Midbrain (tissue), 1 donor: ENCODE measurements at regions not wholly inside any gene's neighbourhood (a gene's known extent, or its start where the extent isn't known, plus 50 kb on each side); places are given as distances from the start of the nearest gene placed in this dataset.
"Not testable (repeated sequence)": the region's sequence is repeated elsewhere in the genome, so short reads cannot be mapped to it uniquely, and the experiment has no call there.

ENCODE experiments used
- DNase-seq: peaks from one replicate; lab custom pipeline; 2025; lab: John Stamatoyannopoulos, UW

- DNase-seq, result no peak
These were observed 446.6 kb downstream of the KCNJ18 start for GRCh38 chr17:22138861-22139469.

GRCh38 chr17:22142091-22142490, 449.8 kb downstream of the KCNJ18 start:
- no peak for DNase-seq

- DNase-seq, result no peak
These were observed 453.4 kb downstream of the KCNJ18 start for GRCh38 chr17:22145605-22146178.

- DNase-seq, result no peak
These were observed 466.0 kb downstream of the KCNJ18 start for GRCh38 chr17:22158364-22158763.

- DNase-seq, result no peak
These were observed 469.1 kb downstream of the KCNJ18 start for GRCh38 chr17:22161376-22161775.

GRCh38 chr17:22171631-22172030, 479.3 kb downstream of the KCNJ18 start:
- DNase-seq, result no peak

- no peak for DNase-seq
These were observed 500.8 kb downstream of the KCNJ18 start for GRCh38 chr17:22193113-22193512.

GRCh38 chr17:22200187-22200586, 507.9 kb downstream of the KCNJ18 start:
- not testable (repeated sequence) for DNase-seq

GRCh38 chr17:22202702-22203101, 510.4 kb downstream of the KCNJ18 start:
- DNase-seq, result no peak

- no peak for DNase-seq
These were observed 510.9 kb downstream of the KCNJ18 start for GRCh38 chr17:22203208-22203715.

- DNase-seq, result not testable (repeated sequence)
These were observed 511.8 kb downstream of the KCNJ18 start for GRCh38 chr17:22204076-22204475.

GRCh38 chr17:22210212-22210611, 517.9 kb downstream of the KCNJ18 start:
- DNase-seq, result not testable (repeated sequence)

- not testable (repeated sequence) for DNase-seq
These were observed 520.8 kb downstream of the KCNJ18 start for GRCh38 chr17:22213169-22213568.

GRCh38 chr17:22217135-22217534, 524.8 kb downstream of the KCNJ18 start:
- no peak for DNase-seq

- DNase-seq, result no peak
These were observed 529.0 kb downstream of the KCNJ18 start for GRCh38 chr17:22221344-22221743.

- not testable (repeated sequence) for DNase-seq
These were observed 534.2 kb downstream of the KCNJ18 start for GRCh38 chr17:22226477-22226876.

- DNase-seq, result not testable (repeated sequence)
These were observed 534.6 kb downstream of the KCNJ18 start for GRCh38 chr17:22226932-22227331.

GRCh38 chr17:22227699-22228553, 535.6 kb downstream of the KCNJ18 start:
- DNase-seq, result not testable (repeated sequence)

GRCh38 chr17:22229821-22230220, 537.5 kb downstream of the KCNJ18 start:
- DNase-seq, result not testable (repeated sequence)

GRCh38 chr17:22233382-22233781, 541.1 kb downstream of the KCNJ18 start:
- DNase-seq, result no peak

- DNase-seq, result no peak
These were observed 550.1 kb downstream of the KCNJ18 start for GRCh38 chr17:22242472-22242871.

- no peak for DNase-seq
These were observed 559.2 kb downstream of the KCNJ18 start for GRCh38 chr17:22251498-22251897.

GRCh38 chr17:22253007-22253406, 560.7 kb downstream of the KCNJ18 start:
- DNase-seq, result no peak
